CD14-positive monocyte (primary cell): ENCODE measurements at regions not wholly inside any gene's neighbourhood (a gene's known extent, or its start where the extent isn't known, plus 50 kb on each side); places are given as distances from the start of the nearest gene placed in this dataset.
"Not testable (repeated sequence)": the region's sequence is repeated elsewhere in the genome, so short reads cannot be mapped to it uniquely, and the experiment has no call there.

ENCODE experiments used
- DNase-seq, 3 donors: peaks; one replicate each; pipeline ENCODE4 v3.0.0-alpha.2; 2011 to 2022
- H2AFZ ChIP-seq: 2 replicates; pipeline ENCODE4 v1.6.0; 2012; ENCODE audit warnings: mild to moderate bottlenecking, low read depth, low read length, inconsistent platforms; ENCODE audit not compliant: insufficient read depth, poor library complexity, severe bottlenecking
- H3K27ac ChIP-seq, 2 donors: 1 replicate in 1 of 2; 2 replicates in 1 of 2; pipeline ENCODE4 v1.5.1; 2012 to 2013; ENCODE audit warnings: low read length in 2 of 2, control low read depth in 1 of 2, inconsistent platforms in 1 of 2, low read depth in 1 of 2, mild to moderate bottlenecking in 1 of 2
- H3K27me3 ChIP-seq, 2 donors: one replicate each; pipeline versions ENCODE4 v1.6.0 to v1.6.1; 2011 to 2013; ENCODE audit warnings: low read length in 2 of 2; ENCODE audit not compliant: control insufficient read depth in 2 of 2, insufficient read depth in 2 of 2
- H3K36me3 ChIP-seq, 2 donors: replicated peaks in 1 of 2; 1 replicate in 1 of 2; 2 replicates in 1 of 2; pipeline versions ENCODE4 v1.5.1 to v1.6.1; 2012 to 2013; ENCODE audit warnings: low read length in 2 of 2, control low read depth in 1 of 2, inconsistent platforms in 1 of 2, mild to moderate bottlenecking in 1 of 2; ENCODE audit not compliant: insufficient read depth in 2 of 2, control insufficient read depth in 1 of 2
- H3K4me1 ChIP-seq, 2 donors: 1 replicate in 1 of 2; 2 replicates in 1 of 2; pipeline versions ENCODE4 v1.5.1 to v1.6.1; 2012 to 2013; ENCODE audit warnings: low read length in 2 of 2, control low read depth in 1 of 2, inconsistent platforms in 1 of 2, mild to moderate bottlenecking in 1 of 2, moderate library complexity in 1 of 2; ENCODE audit not compliant: insufficient read depth in 2 of 2, control insufficient read depth in 1 of 2
- H3K4me2 ChIP-seq: replicated peaks from 2 replicates; pipeline ENCODE3; 2012; ENCODE audit warnings: low read length, moderate library complexity, mild to moderate bottlenecking; ENCODE audit not compliant: poor library complexity, severe bottlenecking; ENCODE audit errors: extremely low read depth
- H3K4me3 ChIP-seq, 3 experiments: fragments of 200-600 bp in 1 of 3; sonication (generic) in 1 of 3; replicated peaks in 1 of 3; 1 replicate in 2 of 3; 2 replicates in 1 of 3; pipeline ENCODE4 v1.5.1; 2011 to 2013; ENCODE audit warnings: low read length in 3 of 3, mild to moderate bottlenecking in 3 of 3, control low read depth in 2 of 3, low read depth in 2 of 3, inconsistent platforms in 1 of 3, moderate library complexity in 1 of 3
- H3K79me2 ChIP-seq: 2 replicates; pipeline ENCODE4 v1.6.0; 2012; ENCODE audit warnings: mild to moderate bottlenecking, control low read depth, inconsistent platforms, low read length, moderate library complexity; ENCODE audit not compliant: insufficient read depth
- H3K9ac ChIP-seq: 2 replicates; pipeline ENCODE4 v1.6.0; 2017; ENCODE audit warnings: low read length, mild to moderate bottlenecking; ENCODE audit not compliant: insufficient read depth, poor library complexity, severe bottlenecking
- H3K9me3 ChIP-seq, 2 donors: replicated peaks in 1 of 2; 1 replicate in 1 of 2; 2 replicates in 1 of 2; pipeline versions ENCODE4 v1.5.1 to v1.6.1; 2012 to 2013; ENCODE audit warnings: low read length in 2 of 2, control low read depth in 1 of 2; ENCODE audit not compliant: control insufficient read depth in 1 of 2, insufficient read depth in 1 of 2
- H4K20me1 ChIP-seq: 2 replicates; pipeline ENCODE4 v1.6.0; 2012; ENCODE audit warnings: mild to moderate bottlenecking, low read length, control low read depth, moderate library complexity; ENCODE audit not compliant: insufficient read depth
- H3K27ac Mint-ChIP-seq, 7 donors: one replicate each; pipeline ENCODE4 v1.8.0; 2020; ENCODE audit warnings: mild to moderate bottlenecking in 7 of 7, mixed read lengths in 7 of 7, moderate library complexity in 6 of 7, inconsistent platforms in 2 of 7
- H3K27me3 Mint-ChIP-seq, 3 donors: one replicate each; pipeline ENCODE4 v1.8.0; 2021 to 2022; ENCODE audit warnings: low read depth in 3 of 3, mild to moderate bottlenecking in 3 of 3, mixed read lengths in 3 of 3, moderate library complexity in 3 of 3, inconsistent platforms in 1 of 3
- H3K36me3 Mint-ChIP-seq, 2 donors: one replicate each; pipeline ENCODE4 v1.8.0; 2020; ENCODE audit warnings: mixed read lengths in 2 of 2, inconsistent platforms in 1 of 2, mild to moderate bottlenecking in 1 of 2
- H3K4me1 Mint-ChIP-seq: one replicate; pipeline ENCODE4 v1.8.0; 2020; ENCODE audit warnings: mild to moderate bottlenecking, mixed read lengths
- H3K4me3 Mint-ChIP-seq, 2 donors: one replicate each; pipeline ENCODE4 v1.8.0; 2020; ENCODE audit warnings: mild to moderate bottlenecking in 2 of 2, mixed read lengths in 2 of 2, moderate library complexity in 1 of 2
- H3K9me3 Mint-ChIP-seq, 7 donors: one replicate each; pipeline ENCODE4 v1.8.0; 2020 to 2022; ENCODE audit warnings: mixed read lengths in 7 of 7, mild to moderate bottlenecking in 6 of 7, moderate library complexity in 6 of 7, inconsistent platforms in 2 of 7
- WGBS: methylation state at CpG from one replicate; pipeline ENCODE4 v1.1.5; 2013; ENCODE audit warnings: missing lambda C conversion rate; ENCODE audit not compliant: insufficient coverage; 5-methylcytosine and 5-hydroxymethylcytosine counted together
- intact Hi-C, 2 donors: fragments of 100-400 bp; cut with micrococcal nuclease; formaldehyde crosslinking; loops; one replicate each; pipeline versions ENCODE4 v1.15.0 to v1.15.1; 2023
- TF ChIP-seq, protein P1 (sequence below): fragments of 200-600 bp; IDR thresholded peaks from one replicate; pipeline ENCODE4 v1.8.0; 2022; ENCODE audit warnings: antibody characterized with exemption, mild to moderate bottlenecking

- H3K27me3 Mint-ChIP-seq, H3K27me3 ChIP-seq, H3K36me3 Mint-ChIP-seq, intact Hi-C loops, H3K36me3 ChIP-seq, H3K4me1 Mint-ChIP-seq, H3K27ac ChIP-seq, H3K79me2 ChIP-seq, DNase-seq, H4K20me1 ChIP-seq, H2AFZ ChIP-seq, H3K4me3 Mint-ChIP-seq, H3K9ac ChIP-seq, H3K27ac Mint-ChIP-seq, H3K4me1 ChIP-seq, H3K9me3 ChIP-seq, H3K4me2 ChIP-seq, H3K4me3 ChIP-seq: not testable (repeated sequence)
- H3K9me3 Mint-ChIP-seq: peaks cover 3 to 12% (median 8%) of the 10 kb centered on the region in 7 donors
- WGBS: no CpG with 5 or more reads among the region's 2 CpGs
Observed at GRCh38 chr7:115597220-115597619, 433.3 kb downstream of the TFEC start.

DNA sequence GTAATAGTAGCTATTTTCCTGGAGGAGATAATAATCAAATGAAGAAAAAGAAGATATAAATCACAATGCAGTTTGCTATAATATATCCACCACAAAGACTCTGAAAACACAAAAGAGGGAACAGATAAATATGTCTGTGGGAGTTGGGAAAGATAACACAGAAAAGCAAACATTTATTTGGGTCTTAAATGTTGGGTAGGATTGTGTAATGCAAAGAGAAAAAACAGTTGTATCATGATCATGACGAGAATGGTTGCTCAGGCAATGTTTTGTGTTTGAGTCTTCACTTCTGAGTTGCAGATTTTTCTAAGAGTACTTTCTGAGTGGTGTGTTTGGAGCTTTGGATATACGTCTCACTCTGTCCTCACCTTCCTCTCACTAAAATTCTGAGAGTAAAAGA is 437.5 kb downstream of the TFEC start:
- WGBS: no CpG with 5 or more reads among the region's 2 CpGs
- H2AFZ ChIP-seq: no peak overlapping the region

More for the DNA sequence above, 437.5 kb downstream of the TFEC start:
- TF ChIP-seq, protein P1, sequence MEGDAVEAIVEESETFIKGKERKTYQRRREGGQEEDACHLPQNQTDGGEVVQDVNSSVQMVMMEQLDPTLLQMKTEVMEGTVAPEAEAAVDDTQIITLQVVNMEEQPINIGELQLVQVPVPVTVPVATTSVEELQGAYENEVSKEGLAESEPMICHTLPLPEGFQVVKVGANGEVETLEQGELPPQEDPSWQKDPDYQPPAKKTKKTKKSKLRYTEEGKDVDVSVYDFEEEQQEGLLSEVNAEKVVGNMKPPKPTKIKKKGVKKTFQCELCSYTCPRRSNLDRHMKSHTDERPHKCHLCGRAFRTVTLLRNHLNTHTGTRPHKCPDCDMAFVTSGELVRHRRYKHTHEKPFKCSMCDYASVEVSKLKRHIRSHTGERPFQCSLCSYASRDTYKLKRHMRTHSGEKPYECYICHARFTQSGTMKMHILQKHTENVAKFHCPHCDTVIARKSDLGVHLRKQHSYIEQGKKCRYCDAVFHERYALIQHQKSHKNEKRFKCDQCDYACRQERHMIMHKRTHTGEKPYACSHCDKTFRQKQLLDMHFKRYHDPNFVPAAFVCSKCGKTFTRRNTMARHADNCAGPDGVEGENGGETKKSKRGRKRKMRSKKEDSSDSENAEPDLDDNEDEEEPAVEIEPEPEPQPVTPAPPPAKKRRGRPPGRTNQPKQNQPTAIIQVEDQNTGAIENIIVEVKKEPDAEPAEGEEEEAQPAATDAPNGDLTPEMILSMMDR: no peak
- no peak overlapping the region for H3K4me3 Mint-ChIP-seq
- no peaks in the 10 kb centered on the region for H3K4me1 Mint-ChIP-seq
- peaks cover 3 to 12% (median 10%) of the 10 kb centered on the region in 7 donors for H3K9me3 Mint-ChIP-seq
- Histone ChIP-seq H3K79me2 (no peaks in the 10 kb centered on the region), H3K4me2 (no peak overlapping the region), H3K4me3 (no peak overlapping the region), H3K9me3 (peaks cover 7 to 8% of the 10 kb centered on the region in 2 donors), H4K20me1 (no peaks in the 10 kb centered on the region), H3K27me3 (no peaks in the 10 kb centered on the region), H3K4me1 (no peaks in the 10 kb centered on the region), H3K27ac (no peak overlapping the region), H3K36me3 (no peaks in the 10 kb centered on the region), H3K9ac (no peak overlapping the region)
- peaks cover 0 to 2% (median 2%) of the 10 kb centered on the region in 3 donors for H3K27me3 Mint-ChIP-seq
- intact Hi-C loops: no loop called here
- H3K36me3 Mint-ChIP-seq: no peaks in the 10 kb centered on the region
- no peak for DNase-seq
- no peak overlapping the region for H3K27ac Mint-ChIP-seq
